HEK293T (cell line): ENCODE measurements at regions not wholly inside any gene's neighbourhood (a gene's known extent, or its start where the extent isn't known, plus 50 kb on each side); places are given as distances from the start of the nearest gene placed in this dataset.

Experiments
- ARNT ChIP-seq: fragments of 450-650 bp; IDR thresholded peaks from 2 replicates; pipeline ENCODE4 v1.6.1; 2017; ENCODE audit warnings: mild to moderate bottlenecking
- BHLHE40 ChIP-seq: fragments of 450-650 bp; IDR thresholded peaks from 2 replicates; pipeline ENCODE4 v1.6.1; 2016; ENCODE audit warnings: mild to moderate bottlenecking, moderate library complexity, borderline replicate concordance
- CTBP1 ChIP-seq: fragments of 450-650 bp; IDR thresholded peaks from 2 replicates; pipeline ENCODE4 v1.6.1; 2016; ENCODE audit warnings: borderline replicate concordance
- ELF4 ChIP-seq: fragments of 450-650 bp; IDR thresholded peaks from 2 replicates; pipeline ENCODE4 v1.6.1; 2017; ENCODE audit warnings: antibody characterized with exemption
- FOXA1 ChIP-seq: fragments of 450-650 bp; IDR thresholded peaks from 2 replicates; pipeline ENCODE4 v1.6.1; 2016; ENCODE audit warnings: mild to moderate bottlenecking
- FOXK2 ChIP-seq: fragments of 450-650 bp; IDR thresholded peaks from 2 replicates; pipeline ENCODE4 v1.6.1; 2016; ENCODE audit warnings: mild to moderate bottlenecking
- FOXM1 ChIP-seq: fragments of 450-650 bp; IDR thresholded peaks from 2 replicates; pipeline ENCODE4 v1.6.1; 2017; ENCODE audit warnings: mild to moderate bottlenecking, borderline replicate concordance
- HDGF ChIP-seq: fragments of 450-650 bp; IDR thresholded peaks from 2 replicates; pipeline ENCODE4 v1.6.1; 2017; ENCODE audit warnings: antibody characterized with exemption, borderline replicate concordance
- SP1 ChIP-seq: fragments of 450-650 bp; IDR thresholded peaks from 2 replicates; pipeline ENCODE4 v1.6.1; 2017
- SUZ12 ChIP-seq: fragments of 450-650 bp; IDR thresholded peaks from 2 replicates; pipeline ENCODE4 v1.6.1; 2016; ENCODE audit warnings: mild to moderate bottlenecking

- TF ChIP-seq SP1 (no peak), FOXM1 (no peak), HDGF (no peak), ELF4 (no peak), BHLHE40 (no peak), FOXK2 (no peak), FOXA1 (no peak), CTBP1 (no peak), SUZ12 (no peak), ARNT (no peak)
Measured at GRCh38 chr3:61422945-61423673, 138.3 kb upstream of the PTPRG start.
